Brain microvascular endothelial cell (primary cell): ENCODE measurements at regions not wholly inside any gene's neighbourhood (a gene's known extent, or its start where the extent isn't known, plus 50 kb on each side); places are given as distances from the start of the nearest gene placed in this dataset.
"Not testable (repeated sequence)": the region's sequence is repeated elsewhere in the genome, so short reads cannot be mapped to it uniquely, and the experiment has no call there.

ENCODE experiments used
- DNase-seq: peaks from one replicate; pipeline ENCODE4 v3.0.0-alpha.2; 2020
- H3K27ac ChIP-seq: fragments of 250-450 bp; sonication (Bioruptor Pico); 2 replicates; pipeline ENCODE4 v1.5.1; 2020; ENCODE audit warnings: mild to moderate bottlenecking, moderate library complexity
- H3K27me3 ChIP-seq: fragments of 250-450 bp; sonication (Bioruptor Pico); replicated peaks from 2 replicates; pipeline ENCODE4 v1.5.1; 2020; ENCODE audit warnings: mild to moderate bottlenecking
- H3K36me3 ChIP-seq: fragments of 250-450 bp; sonication (Bioruptor Pico); replicated peaks from 2 replicates; pipeline ENCODE4 v1.5.1; 2020; ENCODE audit warnings: mild to moderate bottlenecking
- H3K4me3 ChIP-seq: 2 replicates; pipeline ENCODE4 v1.5.1; 2011; ENCODE audit warnings: low read depth, mild to moderate bottlenecking, control low read depth, low read length, moderate library complexity
- in situ Hi-C: cut with HindIII; loops from 2 replicates; pipeline ENCODE4 v1.10.0; 2017; ENCODE audit warnings: low sequenced_read_pairs, low pct_ligation_motif_present
- TF ChIP-seq, protein P1 (sequence below): IDR thresholded peaks from 2 replicates; pipeline ENCODE4 v1.5.1; 2011; ENCODE audit warnings: low read depth, mild to moderate bottlenecking, moderate library complexity, low read length, control low read depth, inconsistent platforms; ENCODE audit errors: missing control alignments

DNA sequence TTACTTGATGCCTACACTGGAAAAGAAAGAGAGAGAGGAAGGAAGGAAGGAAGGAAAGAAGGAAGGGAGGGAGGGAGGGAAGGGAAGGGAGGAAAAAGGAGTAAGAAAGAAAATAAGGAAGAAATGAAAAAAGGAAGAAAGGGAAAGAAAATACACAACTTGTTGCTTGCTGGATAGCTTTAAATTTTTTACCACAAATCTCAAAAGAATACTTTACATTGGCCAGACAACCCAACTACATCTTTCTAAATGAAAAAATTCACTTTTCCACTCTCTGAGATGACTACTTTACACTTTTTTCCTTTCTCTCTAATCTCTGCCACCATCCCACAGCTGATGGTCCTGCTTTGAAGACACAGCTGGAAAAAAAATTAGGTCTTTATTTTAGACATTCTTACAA lies 228.9 kb upstream of the FAM78B start:
- TF ChIP-seq, protein P1, sequence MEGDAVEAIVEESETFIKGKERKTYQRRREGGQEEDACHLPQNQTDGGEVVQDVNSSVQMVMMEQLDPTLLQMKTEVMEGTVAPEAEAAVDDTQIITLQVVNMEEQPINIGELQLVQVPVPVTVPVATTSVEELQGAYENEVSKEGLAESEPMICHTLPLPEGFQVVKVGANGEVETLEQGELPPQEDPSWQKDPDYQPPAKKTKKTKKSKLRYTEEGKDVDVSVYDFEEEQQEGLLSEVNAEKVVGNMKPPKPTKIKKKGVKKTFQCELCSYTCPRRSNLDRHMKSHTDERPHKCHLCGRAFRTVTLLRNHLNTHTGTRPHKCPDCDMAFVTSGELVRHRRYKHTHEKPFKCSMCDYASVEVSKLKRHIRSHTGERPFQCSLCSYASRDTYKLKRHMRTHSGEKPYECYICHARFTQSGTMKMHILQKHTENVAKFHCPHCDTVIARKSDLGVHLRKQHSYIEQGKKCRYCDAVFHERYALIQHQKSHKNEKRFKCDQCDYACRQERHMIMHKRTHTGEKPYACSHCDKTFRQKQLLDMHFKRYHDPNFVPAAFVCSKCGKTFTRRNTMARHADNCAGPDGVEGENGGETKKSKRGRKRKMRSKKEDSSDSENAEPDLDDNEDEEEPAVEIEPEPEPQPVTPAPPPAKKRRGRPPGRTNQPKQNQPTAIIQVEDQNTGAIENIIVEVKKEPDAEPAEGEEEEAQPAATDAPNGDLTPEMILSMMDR: no peak
- DNase-seq: no peak
- in situ Hi-C loops: no loop called here
- H3K36me3 ChIP-seq: no peaks in the 10 kb centered on the region
- no peak overlapping the region for H3K4me3 ChIP-seq
- H3K27ac ChIP-seq: no peak overlapping the region
- H3K27me3 ChIP-seq: no peaks in the 10 kb centered on the region

DNA sequence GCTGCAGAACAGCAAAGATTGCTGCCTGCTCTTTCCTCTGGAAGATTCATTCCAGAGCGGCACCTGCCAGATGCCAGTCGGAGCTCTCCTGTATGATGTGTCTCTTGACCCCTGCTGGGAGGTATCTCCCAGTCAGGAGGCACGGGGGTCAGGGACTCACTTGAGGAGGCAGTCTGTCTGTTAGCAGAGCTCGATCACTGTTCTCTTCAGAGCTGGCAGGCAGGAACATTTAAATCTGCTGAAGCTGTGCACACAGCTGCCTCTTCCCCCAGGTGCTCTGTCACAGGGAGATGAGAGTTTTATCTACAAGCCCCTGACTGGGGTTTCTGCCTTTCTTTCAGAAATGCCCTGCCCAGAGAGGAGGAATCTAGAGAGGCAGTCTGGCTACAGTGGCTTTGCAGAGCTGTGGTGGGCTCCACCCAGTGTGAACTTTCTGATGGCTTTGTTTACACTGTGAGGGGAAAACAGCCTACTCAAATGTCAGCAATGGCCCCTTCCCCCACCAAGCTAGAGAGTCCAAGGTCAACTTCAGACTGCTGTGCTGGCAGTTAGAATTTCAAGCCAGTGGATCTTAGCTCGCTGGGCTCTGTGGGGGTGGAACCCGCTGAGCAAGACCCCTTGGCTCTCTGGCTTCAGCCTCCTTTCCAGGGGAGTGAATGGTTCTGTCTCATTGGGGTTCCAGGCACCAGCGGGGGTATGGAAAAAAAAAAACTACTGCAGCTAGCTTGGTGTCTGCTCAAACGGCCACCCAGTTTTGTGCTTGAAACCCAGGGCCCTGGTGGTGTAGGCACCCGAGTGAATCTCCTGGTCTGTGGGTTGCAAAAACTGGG lies 242.7 kb upstream of the FAM78B start:
- DNase-seq, H3K27ac ChIP-seq, H3K27me3 ChIP-seq, H3K36me3 ChIP-seq, in situ Hi-C loops, H3K4me3 ChIP-seq: not testable (repeated sequence)

DNA sequence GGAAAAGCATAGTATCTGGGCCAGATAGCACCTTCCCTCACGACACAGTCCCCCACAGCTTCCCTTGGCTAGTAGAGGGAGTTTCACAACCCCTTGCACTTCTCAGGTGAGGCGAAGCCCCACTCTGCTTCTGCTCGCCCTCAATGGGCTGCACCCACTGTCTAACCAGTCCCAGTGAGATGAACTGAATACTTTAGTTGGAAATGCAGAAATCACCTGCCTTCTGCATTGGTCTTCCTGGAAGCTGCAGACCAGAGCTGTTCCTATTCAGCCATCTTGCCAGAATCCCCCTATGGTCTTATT lies 243.2 kb upstream of the FAM78B start:
- H3K4me3 ChIP-seq: no peak overlapping the region
- H3K27me3 ChIP-seq: no peaks in the 10 kb centered on the region
- in situ Hi-C loops: no loop called here
- H3K36me3 ChIP-seq: no peaks in the 10 kb centered on the region
- TF ChIP-seq, protein P1: no peak
- no peak for DNase-seq
- no peak overlapping the region for H3K27ac ChIP-seq

DNA sequence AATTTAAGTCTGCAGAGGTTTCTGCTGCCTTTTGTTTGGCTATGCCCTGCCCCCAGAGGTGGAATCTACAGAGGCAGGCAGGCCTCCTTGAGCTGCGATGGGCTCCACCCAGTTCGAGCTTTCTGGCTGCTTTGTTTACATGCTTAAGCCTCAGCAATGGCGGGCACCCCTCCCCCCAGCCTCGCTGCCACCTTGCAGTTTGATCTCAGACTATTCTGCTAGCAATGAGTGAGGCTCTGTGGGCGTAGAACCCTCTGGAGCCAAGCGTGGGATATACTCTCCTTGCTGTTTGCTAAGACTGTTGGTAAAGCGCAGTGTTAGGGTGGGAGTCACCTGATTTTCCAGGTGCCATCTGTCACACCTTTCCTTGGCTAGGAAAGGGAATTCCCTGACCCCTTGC lies 250.0 kb upstream of the FAM78B start:
- in situ Hi-C loops, H3K36me3 ChIP-seq, H3K27me3 ChIP-seq, H3K27ac ChIP-seq, DNase-seq, H3K4me3 ChIP-seq: not testable (repeated sequence)

DNA sequence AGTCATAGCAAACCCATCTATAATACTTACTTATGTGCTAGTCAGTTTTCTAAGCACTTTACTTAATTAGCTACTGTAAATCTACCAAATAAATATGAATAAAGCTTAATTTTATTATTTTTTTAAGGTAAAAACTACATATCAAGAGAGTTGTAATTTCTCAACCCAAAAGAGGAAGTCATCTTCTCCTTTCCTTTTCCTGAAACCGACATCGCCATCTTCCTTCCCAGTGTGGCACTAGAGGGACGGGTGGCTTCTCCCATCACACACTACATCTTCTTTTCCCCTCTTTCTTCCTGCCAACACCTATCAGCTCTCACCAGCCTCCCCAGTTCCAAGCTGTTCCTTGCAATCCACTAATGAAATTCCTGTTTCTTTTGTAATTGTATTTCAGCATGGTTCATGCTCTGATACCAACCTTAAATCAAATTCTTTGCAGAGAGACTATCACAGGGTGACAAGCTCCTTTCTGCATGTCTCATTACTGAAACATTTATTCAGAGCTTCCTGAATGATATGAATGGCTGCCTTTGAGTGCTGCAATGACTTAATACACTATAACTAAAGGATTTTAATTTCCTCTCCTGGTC lies 251.6 kb upstream of the FAM78B start:
- no peaks in the 10 kb centered on the region for H3K27me3 ChIP-seq
- DNase-seq: no peak
- in situ Hi-C loops: no loop called here
- no peak overlapping the region for H3K27ac ChIP-seq
- H3K4me3 ChIP-seq: no peak overlapping the region
- no peaks in the 10 kb centered on the region for H3K36me3 ChIP-seq
- TF ChIP-seq, protein P1: no peak

DNA sequence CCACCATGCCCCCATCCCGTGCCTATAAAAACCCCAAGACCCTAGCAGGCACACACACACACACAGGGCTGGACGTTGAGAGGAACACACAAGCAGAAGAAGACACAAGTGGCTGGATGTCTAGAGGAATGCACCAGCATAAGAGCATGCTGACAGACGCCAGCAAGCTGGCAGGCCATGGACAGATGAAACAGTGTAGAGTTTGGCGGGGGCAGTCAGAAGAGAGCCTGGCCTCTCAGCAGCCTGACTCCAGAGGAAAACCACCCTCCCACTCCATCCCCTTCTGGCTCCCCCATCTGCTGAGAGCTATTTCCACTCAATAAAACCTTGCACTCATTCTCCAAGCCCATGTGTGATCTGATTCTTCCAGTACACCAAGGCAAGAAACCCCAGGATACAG lies 255.8 kb upstream of the FAM78B start:
- H3K36me3 ChIP-seq, H3K27ac ChIP-seq, H3K4me3 ChIP-seq, in situ Hi-C loops, DNase-seq, H3K27me3 ChIP-seq: not testable (repeated sequence)

DNA sequence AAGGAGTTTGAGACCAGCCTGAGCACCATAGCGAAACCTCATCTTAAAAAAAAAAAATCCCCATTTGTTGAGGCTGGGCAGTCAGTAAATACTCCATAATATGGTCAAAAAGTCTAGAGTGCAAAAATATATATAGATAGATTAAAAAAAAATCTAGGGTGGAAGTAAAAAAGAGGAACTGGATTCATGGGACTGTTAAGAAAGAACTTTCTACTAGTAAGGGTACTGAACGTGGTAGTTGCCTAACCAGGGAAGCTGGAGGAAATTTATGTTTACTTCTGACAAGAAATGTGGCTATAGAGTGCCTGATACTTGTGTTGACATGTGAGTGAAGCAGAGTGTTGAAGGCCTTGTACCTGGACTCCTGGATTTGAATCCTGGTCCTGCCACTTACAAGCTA lies 265.9 kb upstream of the FAM78B start:
- Histone ChIP-seq H3K4me3 (no peak overlapping the region), H3K36me3 (no peaks in the 10 kb centered on the region), H3K27ac (no peak overlapping the region), H3K27me3 (no peaks in the 10 kb centered on the region)
- TF ChIP-seq, protein P1: no peak
- no peak for DNase-seq
- in situ Hi-C loops: no loop called here
